Esophagus muscularis mucosa (tissue), 4 donors: ENCODE measurements at regions not wholly inside any gene's neighbourhood (a gene's known extent, or its start where the extent isn't known, plus 50 kb on each side); places are given as distances from the start of the nearest gene placed in this dataset.

Source experiments
- CTCF ChIP-seq, 3 experiments: fragments of 200-600 bp in 2 of 3; fragments of 450-650 bp in 1 of 3; sonication (generic) in 2 of 3; IDR thresholded peaks; one replicate each; pipeline ENCODE4 v1.5.1; 2017 to 2019; ENCODE audit warnings: antibody characterized with exemption in 3 of 3, mild to moderate bottlenecking in 2 of 3, moderate library complexity in 1 of 3
- EP300 ChIP-seq: sonication (generic); formaldehyde crosslinking; IDR thresholded peaks from one replicate; pipeline ENCODE4 v1.6.1; 2017; ENCODE audit warnings: antibody characterized with exemption
- POLR2AphosphoS5 ChIP-seq, 2 donors: sonication (generic); formaldehyde crosslinking; IDR thresholded peaks; one replicate each; pipeline ENCODE4 v1.6.1; 2017; ENCODE audit warnings: antibody characterized with exemption in 2 of 2

DNA sequence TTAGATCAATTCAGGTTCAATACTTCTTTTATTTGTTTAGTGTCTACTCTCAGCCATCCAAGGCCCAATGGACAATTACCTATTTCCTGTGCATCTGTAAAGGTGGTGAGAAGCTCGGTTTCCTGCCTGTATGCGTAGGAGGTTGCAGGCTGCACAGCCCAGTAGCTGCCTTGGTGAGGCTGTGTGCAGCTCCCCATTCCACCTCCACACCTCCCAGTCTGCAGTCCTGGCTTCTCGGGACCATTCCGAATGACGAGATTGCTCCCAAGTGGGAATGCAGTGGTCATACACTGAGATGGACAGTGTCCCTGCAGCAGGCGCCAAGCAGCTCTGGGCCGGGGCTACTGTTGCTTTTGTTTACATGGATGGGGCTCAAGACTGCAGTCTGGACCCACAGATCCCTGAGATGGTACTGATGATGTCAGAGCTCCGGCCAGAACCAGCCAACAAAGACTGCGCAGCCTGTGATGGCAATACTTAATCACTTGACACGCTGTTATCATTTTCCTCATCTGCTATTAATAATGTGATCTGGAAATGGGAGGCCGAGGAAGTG, 206.1 kb upstream of the IRX1 start:
- TF ChIP-seq CTCF (IDR thresholded peaks at IDR 0.05) (no peak), POLR2AphosphoS5 (IDR thresholded peaks at IDR 0.05) (no peak), EP300 (no peak)
